ENCODE measurements at regions not wholly inside any gene's neighbourhood (a gene's known extent, or its start where the extent isn't known, plus 50 kb on each side); places are given as distances from the start of the nearest gene placed in this dataset.

GRCh38 chr12:68098939-68099338, 60.6 kb downstream of the IFNG start:
- no peak for TF ChIP-seq POLR2A (IDR thresholded peaks at IDR 0.05; ENCODE audit: low read depth, low read length)
- no peak for TF ChIP-seq TAF1 (IDR thresholded peaks at IDR 0.05; ENCODE audit: borderline replicate concordance, low read depth, low read length)
- TF ChIP-seq POLR2AphosphoS5 (IDR thresholded peaks at IDR 0.05; ENCODE audit: low read depth, low read length): no peak

Data from GM12892 (cell line).